Psoas muscle (tissue), 7 donors: ENCODE measurements at regions not wholly inside any gene's neighbourhood (a gene's known extent, or its start where the extent isn't known, plus 50 kb on each side); places are given as distances from the start of the nearest gene placed in this dataset.

Source experiments
- ATAC-seq, 4 donors: fragments of 200-7000 bp; cut with Tn5 transposase; one replicate each; pipeline ENCODE4 v1.9.1; 2020; ENCODE audit warnings: moderate library complexity in 3 of 4, mild to moderate bottlenecking in 2 of 4
- DNase-seq, 2 donors: peaks; one replicate each; pipeline ENCODE4 v3.0.0-alpha.2; 2020
- H3K27ac ChIP-seq: fragments of 200-600 bp; one replicate; pipeline ENCODE4 v1.8.0; 2022
- H3K27me3 ChIP-seq, 3 donors: fragments of 200-600 bp in 1 of 3; one replicate each; pipeline versions ENCODE4 v1.6.1 to v1.8.0; 2013 to 2022; ENCODE audit warnings: low read length in 2 of 3, mild to moderate bottlenecking in 2 of 3, moderate library complexity in 1 of 3; ENCODE audit not compliant: insufficient read depth in 3 of 3
- H3K36me3 ChIP-seq, 2 donors: fragments of 200-600 bp in 1 of 2; one replicate each; pipeline versions ENCODE4 v1.6.1 to v1.8.0; 2013 to 2022; ENCODE audit warnings: low read depth in 1 of 2, mild to moderate bottlenecking in 1 of 2, moderate library complexity in 1 of 2; ENCODE audit not compliant: insufficient read depth in 1 of 2
- H3K4me1 ChIP-seq: fragments of 200-600 bp; one replicate; pipeline ENCODE4 v1.8.0; 2022
- H3K4me3 ChIP-seq: fragments of 200-600 bp; one replicate; pipeline ENCODE4 v1.8.0; 2022; ENCODE audit warnings: mild to moderate bottlenecking
- H3K9me3 ChIP-seq: fragments of 200-600 bp; one replicate; pipeline ENCODE4 v1.8.0; 2022
- WGBS, 3 donors: extraction: QIAGEN DNeasy Blood & Tissue Kit; methylation state at CpG; one replicate each; pipeline versions ENCODE4 v1.1.6 to v1.1.7; 2013; 5-methylcytosine and 5-hydroxymethylcytosine counted together
- intact Hi-C, 2 donors: fragments of 100-400 bp; cut with DNase I; formaldehyde crosslinking; loops; one replicate each; pipeline versions ENCODE4 v1.11.0 to v1.14.2; 2022
- TF ChIP-seq, protein P1 (sequence below): fragments of 200-600 bp; IDR thresholded peaks from one replicate; pipeline ENCODE4 v1.8.0; 2022; ENCODE audit warnings: antibody characterized with exemption
- donor health status: healthy with polysubstance abuse.
- donor health status: DM: no; HTN: no; CAD: no; lungs with moderate emphysema.
- donor health status: Bipolar disorder and iron deficiency.
- donor health status: healthy.
- donor health status: DM: yes; HTN: yes; CAD: no.
- donor health status: DM: no; HTN: no; CAD: no.
- donor health status: DM: yes; HTN: yes; CAD: no.

GRCh38 chr13:60267498-60268202, 103.9 kb upstream of the DIAPH3 start:
- no peak overlapping the region for H3K27ac ChIP-seq
- peaks cover 0 to 4% (median 0%) of the 10 kb centered on the region in 3 donors for H3K27me3 ChIP-seq
- TF ChIP-seq, protein P1, sequence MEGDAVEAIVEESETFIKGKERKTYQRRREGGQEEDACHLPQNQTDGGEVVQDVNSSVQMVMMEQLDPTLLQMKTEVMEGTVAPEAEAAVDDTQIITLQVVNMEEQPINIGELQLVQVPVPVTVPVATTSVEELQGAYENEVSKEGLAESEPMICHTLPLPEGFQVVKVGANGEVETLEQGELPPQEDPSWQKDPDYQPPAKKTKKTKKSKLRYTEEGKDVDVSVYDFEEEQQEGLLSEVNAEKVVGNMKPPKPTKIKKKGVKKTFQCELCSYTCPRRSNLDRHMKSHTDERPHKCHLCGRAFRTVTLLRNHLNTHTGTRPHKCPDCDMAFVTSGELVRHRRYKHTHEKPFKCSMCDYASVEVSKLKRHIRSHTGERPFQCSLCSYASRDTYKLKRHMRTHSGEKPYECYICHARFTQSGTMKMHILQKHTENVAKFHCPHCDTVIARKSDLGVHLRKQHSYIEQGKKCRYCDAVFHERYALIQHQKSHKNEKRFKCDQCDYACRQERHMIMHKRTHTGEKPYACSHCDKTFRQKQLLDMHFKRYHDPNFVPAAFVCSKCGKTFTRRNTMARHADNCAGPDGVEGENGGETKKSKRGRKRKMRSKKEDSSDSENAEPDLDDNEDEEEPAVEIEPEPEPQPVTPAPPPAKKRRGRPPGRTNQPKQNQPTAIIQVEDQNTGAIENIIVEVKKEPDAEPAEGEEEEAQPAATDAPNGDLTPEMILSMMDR, result no peak
- intact Hi-C loops, result no loop called here
- peak overlapping the region; percentile 58 for H3K4me3 ChIP-seq
- H3K9me3 ChIP-seq, result no peaks in the 10 kb centered on the region
- no peaks in the 10 kb centered on the region for H3K4me1 ChIP-seq
- H3K36me3 ChIP-seq, result no peaks in the 10 kb centered on the region
- WGBS, 3 donors, result 36 to 42% (median 38%) methylated on average over 24 of the region's 24 CpGs
- DNase-seq (no peak), ATAC-seq (no peak)

- 46 to 48% (median 46%) methylated on average over 8 of the region's 8 CpGs for WGBS, 3 donors
- TF ChIP-seq, protein P1, result no peak
- no peak for ATAC-seq
These were observed 104.5 kb upstream of the DIAPH3 start for GRCh38 chr13:60268203-60268555.

DNA sequence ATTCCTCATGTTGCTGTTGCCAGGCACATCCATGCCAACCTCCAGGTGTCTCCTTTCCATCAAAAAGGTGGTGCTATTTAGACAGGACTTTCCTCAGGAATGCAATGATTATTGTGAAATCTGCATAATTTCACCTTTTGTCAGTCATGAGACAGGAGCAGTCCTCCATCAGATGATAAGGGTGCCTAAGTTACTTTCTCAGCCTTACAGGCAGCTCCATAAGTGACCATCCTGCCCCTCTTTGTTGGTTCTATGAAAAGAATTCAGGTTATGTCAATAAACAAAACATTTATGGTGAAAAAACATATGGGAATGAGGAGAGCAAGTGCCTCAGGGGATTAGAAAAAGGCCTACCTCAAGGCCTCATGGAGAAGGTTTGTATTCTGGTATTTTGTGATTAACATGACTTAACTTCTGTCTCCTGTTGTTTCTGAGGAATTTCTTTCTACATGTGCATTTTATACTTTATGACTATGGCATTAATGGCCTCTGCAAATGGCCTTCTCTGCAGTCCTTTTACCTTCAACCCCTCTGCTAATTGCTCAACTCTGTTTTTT, 110.3 kb upstream of the DIAPH3 start:
- intact Hi-C loops, result no loop called here
- TF ChIP-seq, protein P1, result no peak
- DNase-seq, result no peak
- Histone ChIP-seq H3K4me3 (no peak overlapping the region), H3K36me3 (no peaks in the 10 kb centered on the region), H3K9me3 (no peaks in the 10 kb centered on the region), H3K27ac (no peak overlapping the region), H3K27me3 (peaks cover 0 to 4% (median 4%) of the 10 kb centered on the region in 3 donors), H3K4me1 (no peaks in the 10 kb centered on the region)
- no peak for ATAC-seq

More at GRCh38 chr13:60268203-60268555, 104.5 kb upstream of the DIAPH3 start:
- Histone ChIP-seq H3K36me3 (no peaks in the 10 kb centered on the region), H3K27ac (no peak overlapping the region), H3K4me3 (peak overlapping the region; percentile 58), H3K9me3 (no peaks in the 10 kb centered on the region), H3K27me3 (peaks cover 0 to 4% (median 0%) of the 10 kb centered on the region in 3 donors), H3K4me1 (no peaks in the 10 kb centered on the region)
- intact Hi-C loops, result no loop called here
- no peak for DNase-seq

DNA sequence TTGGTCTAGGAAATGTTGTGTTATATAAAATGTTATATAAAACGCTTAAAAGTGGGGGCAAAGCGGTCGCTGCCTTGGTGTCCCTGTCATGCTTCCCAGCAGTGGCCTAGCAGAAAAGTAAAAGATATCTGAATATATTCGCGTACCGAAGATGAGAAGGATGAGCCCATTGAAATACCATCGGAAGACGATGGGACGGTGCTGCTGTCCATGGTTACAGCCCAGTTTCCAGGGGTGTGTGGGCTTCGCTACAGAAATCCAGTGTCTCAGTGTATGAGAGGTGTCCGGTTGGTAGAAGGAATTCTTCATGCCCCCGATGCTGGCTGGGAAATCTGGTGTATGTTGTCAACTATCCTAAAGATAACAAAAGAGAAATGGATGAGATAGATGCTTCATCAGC, 110.9 kb upstream of the DIAPH3 start:
- intact Hi-C loops, result no loop called here
- 94 to 96% (median 95%) methylated on average over 12 of the region's 12 CpGs for WGBS, 3 donors
- no peak for DNase-seq
- no peak overlapping the region for H3K4me3 ChIP-seq
- H3K4me1 ChIP-seq, result no peaks in the 10 kb centered on the region
- TF ChIP-seq, protein P1, result no peak
- H3K36me3 ChIP-seq, result no peaks in the 10 kb centered on the region
- no peak for ATAC-seq
- H3K9me3 ChIP-seq, result no peaks in the 10 kb centered on the region
- H3K27me3 ChIP-seq, result peaks cover 0 to 4% (median 0%) of the 10 kb centered on the region in 3 donors
- no peak overlapping the region for H3K27ac ChIP-seq
